Limb (tissue), 2 donors: ENCODE measurements at regions not wholly inside any gene's neighbourhood (a gene's known extent, or its start where the extent isn't known, plus 50 kb on each side); places are given as distances from the start of the nearest gene placed in this dataset.

ENCODE experiments used
- DNase-seq, 2 donors: peaks; one replicate each; pipeline ENCODE4 v3.0.0-alpha.2; 2016; ENCODE audit errors: extremely low spot score in 2 of 2

- DNase-seq: no peak
These were observed 68.3 kb upstream of the CRHR1 start for GRCh38 chr17:45715787-45716186.

- no peak for DNase-seq
These were observed 65.3 kb upstream of the CRHR1 start for GRCh38 chr17:45718791-45719190.

- no peak for DNase-seq
These were observed 64.6 kb upstream of the CRHR1 start for GRCh38 chr17:45719335-45720071.

GRCh38 chr17:45720386-45720785 is 63.7 kb upstream of the CRHR1 start:
- no peak for DNase-seq

DNA sequence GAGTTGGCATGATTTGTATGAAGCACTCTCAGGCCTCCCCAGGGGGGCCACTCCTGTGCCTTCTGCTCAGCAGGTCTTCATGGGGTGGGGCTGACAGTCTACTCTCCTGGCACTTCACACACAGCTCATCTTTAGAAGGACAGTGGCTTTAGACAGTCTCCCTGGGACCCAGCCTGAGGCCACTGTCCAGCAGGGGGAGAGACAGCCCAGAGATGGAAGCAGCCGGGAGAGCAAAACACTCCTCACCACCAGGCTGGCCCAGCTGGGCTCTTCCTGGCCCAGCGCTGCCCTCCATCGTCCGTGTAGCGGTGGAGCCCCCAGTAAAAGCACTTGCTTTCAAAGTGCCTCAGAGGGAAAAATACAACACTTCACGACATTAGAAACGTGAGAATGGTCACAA is 62.0 kb upstream of the CRHR1 start:
- no peak for DNase-seq

- DNase-seq: no peak
These were observed 54.7 kb upstream of the CRHR1 start for GRCh38 chr17:45729294-45729907.

DNA sequence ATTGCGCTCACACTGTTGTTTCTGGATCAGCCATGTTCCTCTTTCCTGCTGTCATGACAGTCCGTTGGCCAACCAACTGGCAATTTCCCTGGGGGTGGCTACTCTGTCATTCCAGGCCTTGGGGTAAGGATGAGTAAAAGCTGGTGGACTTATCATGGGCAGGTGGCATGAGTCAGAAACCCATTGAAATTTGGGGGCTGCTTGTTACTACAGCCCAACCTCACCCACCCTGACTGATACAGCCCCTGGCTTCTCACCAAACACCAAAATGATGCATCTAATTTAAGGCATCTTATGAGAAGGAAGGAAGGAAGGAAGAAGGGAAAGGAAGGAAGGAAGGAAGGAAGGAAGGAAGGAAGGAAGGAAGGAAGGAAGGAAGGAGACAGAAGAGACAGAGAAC is 53.9 kb upstream of the CRHR1 start:
- no peak for DNase-seq

DNA sequence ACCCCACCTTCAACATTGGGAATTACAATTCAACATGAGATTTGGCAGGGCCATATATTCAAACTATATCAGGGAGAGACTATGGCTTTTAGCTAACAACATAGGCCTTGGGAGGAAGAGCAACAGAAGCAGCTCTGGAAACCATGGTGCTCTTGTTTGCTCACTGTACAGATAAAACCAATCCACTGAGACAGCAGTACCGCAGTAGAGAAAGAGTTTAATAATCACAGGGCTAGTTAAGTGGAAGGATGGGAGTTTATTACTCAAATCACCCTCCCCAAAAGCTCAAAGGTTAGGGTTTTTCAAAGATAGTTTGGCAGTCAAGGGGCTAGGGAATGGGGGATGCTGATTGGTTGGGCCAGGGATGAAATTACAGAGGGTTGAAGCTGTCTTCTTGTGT is 52.7 kb upstream of the CRHR1 start:
- DNase-seq: no peak

- no peak for DNase-seq
These were observed 51.1 kb upstream of the CRHR1 start for GRCh38 chr17:45732926-45733505.

DNA sequence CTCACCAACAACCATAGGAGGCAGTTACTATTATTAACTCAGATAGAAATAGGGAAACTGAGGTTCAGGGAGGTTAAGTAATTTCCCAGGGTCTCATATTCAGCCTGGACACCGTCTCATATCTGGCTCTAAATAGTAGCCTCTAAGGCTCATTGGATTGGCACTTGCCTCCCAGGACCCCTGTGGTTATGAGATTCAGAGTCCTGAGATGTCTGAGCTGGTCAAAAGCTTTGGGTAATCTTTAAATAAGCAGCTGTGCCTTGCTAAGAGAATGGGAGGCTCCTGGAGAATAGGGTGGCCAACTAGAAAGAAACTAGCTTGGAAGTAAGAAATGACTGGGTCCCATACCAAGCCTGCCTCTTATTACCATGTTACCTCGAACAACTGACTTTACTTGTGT is 50.3 kb upstream of the CRHR1 start:
- DNase-seq: no peak
